ENCODE measurements at regions not wholly inside any gene's neighbourhood (a gene's known extent, or its start where the extent isn't known, plus 50 kb on each side); places are given as distances from the start of the nearest gene placed in this dataset.

DNA sequence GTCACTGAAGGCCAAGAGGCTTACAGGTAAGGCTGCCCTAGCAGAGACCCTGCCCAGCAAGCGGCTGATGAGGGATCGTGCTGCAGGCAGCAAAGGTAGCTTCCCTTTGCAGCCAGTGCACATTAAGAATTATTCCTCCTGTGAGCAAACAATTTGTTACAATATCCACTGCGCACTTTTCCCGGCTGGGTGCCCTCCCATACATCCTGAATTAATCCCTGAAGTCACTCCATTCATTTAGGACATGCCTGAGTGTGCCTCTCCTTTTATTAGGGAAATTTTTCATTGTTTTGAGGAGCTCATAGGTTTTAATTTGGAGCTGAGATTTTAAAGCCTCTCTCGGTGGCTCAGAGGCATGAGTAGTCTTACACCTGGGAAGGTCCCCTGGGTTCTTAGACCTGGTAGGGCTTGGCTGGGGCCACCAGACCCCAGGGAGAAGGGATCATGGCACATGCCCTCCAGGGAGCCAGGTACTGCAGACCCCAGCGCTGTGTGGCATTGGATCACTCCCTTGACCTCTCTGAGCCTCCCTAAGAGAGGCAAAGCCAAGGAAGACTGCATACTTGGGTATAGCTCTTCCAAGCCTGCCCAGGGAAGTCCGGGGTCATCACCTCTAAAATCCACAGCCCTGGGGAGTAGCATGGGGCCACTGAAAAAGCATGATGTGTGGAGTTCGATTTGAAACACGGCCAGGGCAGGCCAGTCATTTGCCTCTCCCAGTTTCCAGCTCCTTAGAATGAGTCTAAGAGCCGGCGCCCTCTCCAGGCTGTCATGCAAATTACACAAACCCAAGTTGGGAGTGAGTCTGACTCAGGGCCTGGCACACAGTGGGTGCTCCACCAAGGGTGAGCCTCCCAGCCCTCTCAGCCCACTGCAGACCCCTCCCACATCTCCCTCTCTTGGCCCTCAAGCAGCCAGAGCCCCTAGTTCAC, 151.9 kb upstream of the LINGO1 start:
- DNase-seq: no peak

DNA sequence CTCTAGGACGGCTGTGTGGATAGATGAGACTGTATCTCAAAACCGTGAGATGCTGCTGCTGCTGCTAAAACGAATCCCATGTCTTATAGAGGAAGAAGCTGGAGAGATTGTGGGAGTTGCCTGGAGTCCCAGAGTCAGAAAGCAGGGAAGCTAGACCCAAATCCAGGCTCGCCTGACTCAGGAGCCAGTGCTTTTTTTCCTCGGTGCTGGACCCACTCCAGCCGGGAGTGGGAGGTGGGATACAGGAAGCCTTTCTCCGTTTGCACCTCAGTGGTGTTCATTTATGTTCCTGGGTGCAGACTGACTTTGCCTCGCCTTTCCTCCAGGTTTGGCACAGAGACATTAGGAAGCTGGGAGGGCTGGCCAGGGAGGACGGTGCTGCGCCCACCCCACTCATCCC, 150.9 kb upstream of the LINGO1 start:
- DNase-seq: no peak

DNA sequence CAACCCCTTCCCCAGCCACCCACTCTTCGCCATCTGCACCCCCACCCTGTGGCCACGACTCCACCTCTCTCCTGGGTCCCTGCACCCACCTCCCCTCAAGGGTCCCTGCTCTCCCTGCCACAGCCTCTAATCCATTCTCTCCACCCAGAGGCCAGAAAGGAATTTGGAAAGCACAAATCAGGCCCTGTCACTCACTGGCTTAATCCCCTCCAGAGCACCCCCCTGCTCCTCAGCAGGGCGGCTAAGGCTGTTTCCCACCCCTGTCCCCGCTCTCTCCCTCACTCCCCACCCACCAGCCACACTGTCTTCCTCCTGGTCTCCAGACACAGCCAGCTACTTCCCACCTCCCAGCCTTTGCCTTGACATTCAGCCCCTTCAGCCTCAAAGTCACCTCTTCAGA, 150.0 kb upstream of the LINGO1 start:
- no peak for DNase-seq

DNA sequence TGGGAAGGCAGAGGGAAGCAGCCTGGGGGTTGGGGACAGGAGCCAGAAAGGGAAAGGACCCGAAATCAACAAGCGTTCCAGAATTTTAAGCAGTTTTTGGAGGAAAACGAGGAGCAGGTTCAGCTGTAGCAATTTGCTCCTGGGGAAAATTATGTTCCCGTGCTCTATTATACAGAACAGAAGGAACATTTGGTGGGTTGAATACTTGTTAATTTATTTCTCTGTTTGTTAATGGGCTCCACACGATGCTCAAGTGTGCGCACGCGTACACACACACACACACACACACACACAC, 149.2 kb upstream of the LINGO1 start:
- DNase-seq: no peak

DNA sequence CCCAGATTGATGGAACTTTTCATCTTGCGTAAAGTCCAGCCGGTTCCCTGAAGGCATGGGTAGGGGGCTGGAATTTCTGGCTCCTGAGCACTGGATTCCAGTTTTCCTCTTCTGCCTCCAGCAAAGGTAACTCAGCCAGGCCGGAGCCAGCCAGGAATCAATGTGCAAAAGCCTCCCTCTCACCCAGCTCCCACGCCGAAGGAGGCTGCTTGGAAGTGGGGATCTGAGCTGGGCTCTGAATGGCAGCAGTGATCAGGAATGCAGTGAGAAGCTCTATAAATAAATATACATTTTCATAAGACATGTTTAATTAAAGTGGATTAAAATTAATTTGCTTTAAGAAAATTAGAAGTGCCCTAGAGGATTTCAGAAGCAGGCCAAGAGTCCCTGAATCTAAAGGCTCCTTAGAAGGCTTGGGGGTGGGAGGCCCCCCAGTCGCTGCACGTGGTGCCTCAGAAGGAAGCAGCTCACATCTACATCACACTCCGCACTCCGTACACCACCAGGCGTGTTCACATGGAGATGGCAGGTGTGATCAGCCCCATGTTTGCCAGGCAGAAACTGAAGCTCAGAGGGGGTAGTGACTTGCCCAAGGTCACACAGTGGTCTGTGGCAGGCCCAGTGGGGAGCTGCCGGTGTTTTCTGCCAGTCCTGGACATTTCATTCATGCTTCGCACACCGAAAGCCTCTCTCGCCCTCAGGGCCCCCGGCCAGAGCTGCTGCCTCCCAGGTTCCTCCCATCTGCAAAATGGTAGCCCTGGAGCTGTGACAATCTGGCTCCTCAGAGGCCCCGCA, 148.6 kb upstream of the LINGO1 start:
- DNase-seq: no peak

DNA sequence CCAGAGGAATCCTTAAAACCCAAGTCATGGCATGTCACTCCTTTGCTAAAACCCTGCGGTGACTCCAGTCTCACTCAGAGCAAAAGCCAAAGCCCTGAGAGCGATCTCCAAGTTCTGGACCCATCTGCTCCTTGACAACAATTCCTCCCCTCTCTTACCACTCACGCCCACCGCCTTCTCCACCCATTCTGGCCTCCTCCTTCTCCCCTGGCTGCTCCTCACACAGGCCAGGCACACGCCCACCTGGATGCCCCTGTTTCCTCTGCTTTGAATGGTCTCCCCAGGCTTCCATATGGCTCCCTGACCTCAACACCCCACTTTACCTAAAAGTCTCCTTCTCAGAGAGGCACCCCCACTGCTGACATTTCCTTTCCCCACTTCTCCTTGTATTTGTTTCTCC, 146.1 kb upstream of the LINGO1 start:
- DNase-seq: no peak

DNA sequence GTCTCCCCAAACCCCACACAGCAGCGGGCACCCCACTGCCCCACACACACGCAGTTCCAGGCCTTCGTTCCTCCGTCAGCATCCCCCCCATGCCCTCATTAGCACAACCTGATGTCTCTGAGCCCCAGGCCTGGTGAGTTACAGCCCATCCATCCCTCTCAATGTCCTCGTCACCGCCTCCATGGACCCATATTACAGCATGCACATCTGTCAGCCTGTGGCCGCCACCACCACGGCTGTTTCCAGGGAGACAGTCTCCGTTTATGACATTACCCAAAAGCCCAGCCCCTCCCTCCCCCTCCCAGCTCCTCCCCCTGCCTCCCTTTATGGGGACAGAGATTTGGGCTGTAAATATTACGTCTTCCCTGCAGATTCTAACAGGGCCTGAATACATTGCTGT, 143.1 kb upstream of the LINGO1 start:
- no peak for DNase-seq

DNA sequence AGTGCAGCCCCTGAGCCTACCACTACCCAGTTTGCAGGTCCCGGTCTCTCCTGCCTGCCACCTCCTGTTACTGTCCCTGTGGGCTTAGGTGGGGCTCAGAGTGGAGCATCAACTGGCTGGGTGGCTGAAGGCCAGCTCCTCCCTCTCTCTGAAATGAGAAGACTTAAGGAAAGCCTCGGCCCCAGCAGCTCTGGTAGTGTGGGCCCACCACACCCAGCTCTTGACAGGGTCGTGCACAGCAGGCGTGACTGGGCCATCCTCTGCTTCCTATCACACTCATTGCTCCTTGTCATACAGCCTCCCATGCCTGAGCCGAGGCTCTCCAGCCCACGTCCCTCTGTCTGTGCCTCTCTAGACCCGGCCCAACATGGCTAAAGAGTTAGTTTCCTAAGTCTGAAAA, 142.7 kb upstream of the LINGO1 start:
- DNase-seq: no peak

DNA sequence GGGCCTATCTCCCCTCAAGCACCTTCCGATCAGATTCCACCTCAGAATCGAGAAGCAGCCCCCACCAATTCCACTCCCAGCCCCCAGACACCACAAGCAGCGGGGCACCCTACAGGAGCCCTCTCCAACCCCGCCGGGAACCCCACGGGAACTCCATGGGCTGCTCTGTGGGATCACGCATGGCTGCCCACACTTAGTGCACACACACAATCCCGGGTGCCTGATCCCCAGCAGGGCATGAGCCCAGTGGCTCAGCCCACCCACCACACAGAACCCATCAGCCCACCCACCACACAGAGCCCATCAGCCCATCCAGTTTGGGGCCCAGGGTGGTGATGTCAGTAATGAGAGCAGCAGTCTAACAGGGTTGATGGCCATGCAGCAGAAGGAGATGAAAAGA, 141.6 kb upstream of the LINGO1 start:
- DNase-seq: no peak

DNA sequence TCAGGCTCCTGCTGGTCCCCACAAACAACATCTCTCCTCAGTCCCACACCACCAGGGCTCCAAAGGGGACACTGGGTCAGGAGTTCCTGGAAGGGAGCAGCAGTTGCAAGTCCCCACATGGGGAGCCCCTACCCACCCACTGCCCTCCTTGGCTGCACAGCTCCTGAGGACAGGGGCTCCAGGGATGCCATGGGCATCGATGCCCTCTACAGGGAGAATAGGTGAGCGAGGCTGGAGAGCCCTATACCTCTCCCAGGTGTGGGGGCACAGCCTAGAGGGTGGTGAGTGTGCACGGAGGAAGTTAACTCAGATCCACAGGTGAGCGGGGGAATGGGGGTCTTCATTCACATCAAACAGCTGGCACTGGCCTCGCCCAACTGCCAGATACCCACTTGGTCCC, 141.2 kb upstream of the LINGO1 start:
- DNase-seq: no peak

DNA sequence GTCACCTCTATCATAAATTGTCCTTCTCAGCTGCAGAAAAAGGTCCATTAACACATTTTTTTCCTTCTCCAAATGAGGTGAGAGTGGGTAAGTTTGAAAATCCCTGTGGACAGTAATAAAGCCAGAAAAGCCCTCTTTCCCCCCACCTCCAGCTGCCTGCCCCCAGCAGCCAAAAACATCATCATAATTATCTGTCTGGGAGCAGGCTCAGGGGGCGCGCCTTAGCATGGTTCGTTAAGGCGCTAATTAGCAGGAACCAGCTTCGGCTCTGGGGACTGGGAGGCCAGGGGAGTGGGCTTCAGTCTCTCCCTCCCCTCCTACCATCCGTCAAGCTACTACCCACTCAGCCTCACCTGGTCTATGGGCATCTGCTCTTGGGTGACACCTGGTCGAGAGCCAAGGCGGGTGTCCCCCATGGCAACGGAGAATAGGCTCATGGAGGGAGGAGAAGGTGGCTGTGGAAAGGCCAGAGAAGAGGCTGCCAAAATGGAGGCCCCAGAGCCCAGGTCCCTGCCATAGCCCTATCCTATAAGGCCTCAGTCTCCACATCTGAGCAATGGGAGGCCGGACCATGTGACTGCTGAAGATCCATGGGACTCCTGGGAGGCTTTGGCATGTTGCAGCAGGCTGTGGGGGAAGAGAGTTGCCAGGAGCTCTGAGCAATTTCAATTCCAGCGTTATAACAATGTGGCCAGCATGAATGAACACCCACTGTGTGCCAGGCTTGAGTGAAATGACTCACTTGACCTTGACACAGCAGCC, 140.1 kb upstream of the LINGO1 start:
- DNase-seq: no peak

DNA sequence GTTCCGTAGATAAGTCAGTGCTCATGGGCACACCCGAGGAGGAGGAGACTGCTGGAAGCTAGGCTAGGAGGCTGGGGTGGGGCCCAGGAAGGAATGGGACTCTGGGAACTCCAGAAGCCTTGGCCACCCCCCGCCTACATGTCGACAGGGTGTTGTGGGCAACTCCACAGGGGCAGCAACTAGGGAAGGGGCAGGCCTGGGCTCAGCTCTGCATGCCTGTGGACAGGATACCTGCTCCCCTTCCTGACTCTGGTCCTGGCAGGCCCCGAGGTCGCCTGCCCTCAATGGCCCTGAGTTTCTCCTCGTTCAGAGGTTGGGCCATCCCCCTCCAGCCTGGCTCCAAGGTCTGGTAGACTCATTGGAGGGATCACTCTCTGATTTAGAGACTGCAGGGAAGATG, 138.9 kb upstream of the LINGO1 start:
- no peak for DNase-seq

DNA sequence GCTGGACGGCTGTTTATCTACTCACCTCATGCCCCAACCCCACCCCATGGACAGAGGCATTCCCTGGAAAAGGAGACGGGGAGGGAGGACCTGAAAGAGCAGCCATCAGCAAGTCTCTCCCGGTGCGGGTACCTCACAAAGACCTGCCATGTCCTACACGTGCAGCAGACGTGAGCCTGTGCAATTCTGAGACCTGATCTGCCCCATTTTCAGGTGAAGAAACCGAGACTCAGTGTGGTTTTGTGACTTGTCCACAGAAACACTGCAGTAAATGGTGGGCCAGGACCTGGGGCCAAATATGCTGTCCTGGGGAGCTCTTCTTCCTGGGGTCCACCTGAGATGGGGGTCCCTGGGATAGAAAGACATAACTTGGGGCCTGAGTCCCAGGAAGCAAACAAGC, 137.0 kb upstream of the LINGO1 start:
- no peak for DNase-seq

DNA sequence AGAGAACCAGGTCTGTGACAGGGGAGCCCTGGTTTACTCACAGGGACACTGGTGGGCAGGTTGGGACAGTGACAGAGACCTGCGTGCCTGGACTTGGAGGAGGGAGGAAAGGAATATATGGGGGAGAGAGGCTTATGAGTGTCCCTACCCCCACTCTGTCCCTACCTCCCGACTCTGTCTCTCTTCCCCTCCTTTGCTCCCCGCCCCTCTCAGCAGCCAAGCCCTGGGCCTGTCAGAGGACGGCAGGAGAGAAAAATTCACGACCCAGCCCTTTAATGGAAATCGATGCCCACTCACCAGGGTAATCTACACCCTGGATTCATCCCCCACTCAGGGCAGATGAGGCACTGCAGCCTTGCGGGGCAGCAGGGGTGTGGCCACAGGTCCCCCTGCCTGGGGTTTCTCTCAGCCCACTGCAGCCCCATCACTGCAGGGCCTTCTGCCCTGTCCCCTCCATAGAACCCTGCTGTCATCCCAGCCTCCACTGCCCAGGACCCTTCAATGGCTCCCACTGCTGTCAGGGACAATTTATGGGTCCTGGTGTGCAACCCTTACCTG, 135.9 kb upstream of the LINGO1 start:
- no peak for DNase-seq

DNA sequence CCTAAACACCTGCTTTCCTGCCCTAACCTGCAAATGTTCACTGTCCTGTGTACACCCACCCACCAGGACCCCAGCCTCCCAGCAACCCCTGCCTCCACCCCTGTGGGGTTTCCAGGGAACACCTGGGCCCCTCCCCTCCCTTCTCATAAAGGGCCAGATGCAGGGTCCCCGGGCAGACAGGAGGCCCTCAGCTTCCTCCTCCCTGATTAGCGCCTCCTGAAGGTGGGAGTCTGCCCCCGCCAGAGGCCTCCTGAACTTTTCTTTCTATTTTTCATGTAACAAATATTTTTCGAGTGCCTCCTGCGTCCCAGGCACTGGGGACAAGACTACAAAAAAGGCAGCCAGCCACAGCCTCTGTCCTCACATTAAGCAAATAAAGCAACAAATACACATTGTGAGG, 135.4 kb upstream of the LINGO1 start:
- DNase-seq: no peak

DNA sequence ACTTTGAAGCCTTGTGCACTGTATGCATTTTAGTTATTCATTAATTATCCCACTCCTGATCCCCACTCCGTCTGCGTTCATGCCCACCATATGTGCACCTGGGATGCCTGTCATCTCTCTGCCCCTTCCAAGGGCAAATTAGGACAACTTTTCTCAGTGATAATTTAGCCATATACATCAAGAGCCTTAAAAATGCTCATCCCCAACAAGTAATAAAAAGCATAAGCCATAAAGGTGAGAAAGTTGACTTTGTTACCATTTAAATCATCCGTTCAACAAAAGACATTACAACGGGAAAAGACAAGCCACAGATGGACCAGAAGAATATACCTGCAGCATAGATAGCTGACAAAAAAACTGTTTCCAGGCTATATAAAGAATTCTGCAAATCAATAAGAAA, 131.4 kb upstream of the LINGO1 start:
- DNase-seq: no peak

DNA sequence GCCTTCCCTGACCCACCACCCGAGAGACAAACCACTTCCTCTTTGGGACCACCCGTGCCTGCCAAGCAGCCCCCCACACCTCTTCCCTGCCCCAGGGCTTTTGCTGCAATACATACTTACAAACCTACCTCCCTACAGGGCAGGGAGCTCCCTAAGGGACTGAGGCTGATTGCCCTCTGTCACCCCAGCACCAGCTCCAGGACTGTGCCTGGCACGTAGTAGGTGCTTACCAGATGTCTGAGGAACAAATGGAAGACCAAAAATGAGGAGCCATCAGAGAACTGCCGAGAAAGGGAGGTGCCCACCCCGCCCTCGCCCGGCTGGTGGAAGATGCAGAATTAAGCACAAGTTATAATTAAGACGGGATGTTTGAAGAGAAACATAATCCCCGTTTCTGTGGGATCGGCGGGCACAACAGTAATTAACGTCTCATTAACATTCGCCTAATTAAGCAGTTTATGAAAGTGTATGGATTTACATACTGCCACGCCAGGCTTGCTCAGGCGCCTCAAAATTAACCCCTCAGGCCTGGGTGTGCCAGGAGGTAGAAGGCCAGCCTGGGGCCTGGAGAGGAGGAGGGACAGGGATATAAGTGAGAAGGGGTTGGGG, 130.1 kb upstream of the LINGO1 start:
- DNase-seq: no peak

DNA sequence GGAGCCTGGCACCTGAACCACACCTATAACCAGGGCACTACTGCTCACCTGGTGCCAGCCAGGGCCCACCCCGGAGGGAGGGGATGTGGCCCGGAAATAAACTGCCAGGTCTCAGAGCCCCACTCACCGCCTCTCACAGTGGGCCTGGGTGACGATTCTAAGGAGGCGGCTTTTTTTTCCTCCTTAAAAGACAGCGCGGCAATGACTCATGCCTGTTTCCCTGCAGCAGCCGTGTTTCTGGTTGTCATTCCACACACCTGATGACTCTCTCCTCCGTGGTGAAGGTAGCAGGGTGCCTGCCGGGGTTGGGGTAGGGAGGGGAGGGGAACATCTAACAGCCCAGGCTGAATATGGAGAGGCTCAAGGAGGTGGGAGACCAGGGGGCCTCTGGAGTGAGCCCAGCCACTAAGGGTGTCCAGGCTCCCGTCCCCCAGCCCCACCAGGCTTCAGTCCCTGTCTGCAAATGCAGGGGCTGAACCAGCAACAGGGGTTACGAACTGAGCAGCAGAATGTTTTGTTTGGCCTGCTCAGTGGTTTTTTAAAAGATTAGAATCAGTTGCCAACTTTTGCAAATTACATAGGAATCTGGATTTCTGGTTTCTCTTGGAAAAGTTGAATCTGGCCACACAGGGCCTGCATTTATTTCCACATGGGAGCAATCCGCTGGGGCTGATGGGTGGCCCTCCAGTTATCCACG, 127.3 kb upstream of the LINGO1 start:
- DNase-seq: no peak

DNA sequence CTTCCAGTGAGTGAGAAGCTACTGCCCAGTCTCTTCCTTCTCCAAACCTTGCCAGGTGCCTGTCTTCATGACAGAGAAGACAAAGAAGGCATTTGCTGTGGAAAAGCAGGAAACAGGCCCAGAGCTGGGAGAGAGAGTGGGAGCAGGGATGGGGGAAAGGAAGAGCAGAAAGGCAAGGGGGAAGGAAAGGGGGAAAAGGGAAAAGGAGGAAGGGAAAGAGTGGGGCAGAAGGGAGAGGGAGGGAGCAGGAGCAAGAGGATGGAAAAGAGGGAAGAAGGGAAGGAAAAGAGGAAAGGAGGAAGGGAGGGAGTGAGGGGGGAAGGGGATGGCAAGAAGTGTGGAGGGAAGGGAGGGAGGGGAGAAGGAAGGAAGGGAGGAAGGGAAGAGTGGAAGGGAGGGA, 121.2 kb upstream of the LINGO1 start:
- no peak for DNase-seq

DNA sequence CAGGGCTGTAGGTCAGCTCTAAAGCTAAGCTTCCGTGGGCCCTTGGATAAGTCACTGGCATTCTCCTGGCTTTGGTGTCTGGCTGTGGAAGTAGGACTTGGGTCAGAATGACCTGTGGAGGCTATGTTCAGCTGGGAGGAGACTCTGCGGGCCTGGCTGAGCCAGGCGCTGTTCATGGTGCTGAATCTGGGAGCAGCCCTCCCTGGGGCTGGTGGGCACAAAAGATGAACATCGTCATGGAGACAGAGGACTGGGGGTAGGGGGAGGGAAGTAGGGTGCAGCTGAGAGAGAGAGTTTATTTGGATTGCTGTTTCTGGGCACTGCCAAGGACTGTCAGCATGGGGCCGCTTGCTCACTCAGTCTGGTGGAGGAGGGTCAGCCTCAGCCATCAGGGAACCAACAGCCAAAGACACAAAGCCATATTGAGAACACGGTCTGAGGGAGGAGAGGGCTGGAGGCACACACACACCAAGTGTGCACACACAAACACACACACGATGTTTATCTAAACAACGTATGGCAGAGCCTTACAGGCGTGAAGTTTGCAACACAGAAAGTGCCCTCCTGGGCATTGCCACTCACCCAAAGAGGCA, 120.7 kb upstream of the LINGO1 start:
- DNase-seq: no peak

DNA sequence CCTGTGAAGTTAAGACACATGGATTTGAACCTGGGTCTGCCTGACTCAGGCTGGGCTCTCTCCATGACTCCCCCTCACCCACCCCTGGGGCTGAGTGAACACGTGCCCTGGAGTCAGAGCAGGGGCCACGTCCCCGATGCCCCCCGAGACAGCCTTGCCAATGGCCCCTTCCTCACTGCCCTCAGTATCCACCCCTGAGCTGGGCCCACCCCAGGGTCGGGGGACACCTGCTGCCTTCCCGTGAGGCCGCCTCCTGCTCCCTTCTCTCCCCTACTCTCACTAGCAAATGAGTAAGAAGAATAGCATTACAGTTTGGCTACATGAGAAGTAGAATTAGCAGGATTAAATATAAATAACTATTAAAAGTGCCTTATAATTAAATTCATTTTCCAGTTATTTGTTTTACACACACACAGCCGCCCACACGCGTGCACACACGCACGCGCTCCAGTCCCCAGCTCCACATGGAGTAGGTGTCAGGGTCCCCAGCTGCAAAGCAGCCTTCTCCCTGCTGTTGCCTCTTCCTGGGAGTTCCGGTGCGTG, 117.4 kb upstream of the LINGO1 start:
- DNase-seq: no peak
